ENCODE measurements at regions not wholly inside any gene's neighbourhood (a gene's known extent, or its start where the extent isn't known, plus 50 kb on each side); places are given as distances from the start of the nearest gene placed in this dataset.

- Mint-ChIP-seq H3K27me3 (no peaks in the 10 kb centered on the region), H3K4me1 (ENCODE audit: low read depth in 2 of 2) (no peaks in the 10 kb centered on the region), H3K4me3 (no peak overlapping the region), H3K36me3 (no peaks in the 10 kb centered on the region), H3K9me3 (peaks cover 3% of the 10 kb centered on the region), H3K27ac (no peak overlapping the region)
- no peak for DNase-seq (ENCODE audit: low spot score)
- no peak for ATAC-seq
These were observed 100.5 kb upstream of the ESRRG start for GRCh38 chr1:216823731-216824130.

DNA sequence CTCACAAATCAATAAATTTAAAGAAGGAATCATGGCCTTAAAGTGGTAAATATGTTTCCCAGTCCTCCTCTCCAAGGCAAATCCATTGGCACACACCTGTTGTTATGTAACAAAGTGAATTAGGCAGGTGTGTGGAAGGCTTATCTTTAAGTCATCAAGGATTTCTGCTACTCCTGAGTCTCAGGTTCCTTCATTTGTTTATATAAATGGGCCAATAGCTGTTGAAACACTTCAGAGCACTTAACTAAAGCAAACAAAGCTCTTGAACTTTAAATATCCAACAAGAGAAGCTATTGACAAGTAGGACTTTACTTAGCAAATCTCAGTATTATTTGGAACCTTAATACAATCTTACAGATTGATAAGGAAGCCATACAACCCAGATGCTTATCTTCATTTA, 99.3 kb upstream of the ESRRG start:
- Mint-ChIP-seq H3K4me1 (ENCODE audit: low read depth in 2 of 2) (no peaks in the 10 kb centered on the region), H3K27me3 (no peaks in the 10 kb centered on the region), H3K36me3 (no peaks in the 10 kb centered on the region), H3K4me3 (no peak overlapping the region), H3K9me3 (peaks cover 4% of the 10 kb centered on the region), H3K27ac (no peak overlapping the region)
- DNase-seq (ENCODE audit: low spot score) (no peak), ATAC-seq (no peak)

- ATAC-seq (no peak), DNase-seq (ENCODE audit: low spot score) (no peak)
- Mint-ChIP-seq H3K4me1 (ENCODE audit: low read depth in 2 of 2) (no peaks in the 10 kb centered on the region), H3K9me3 (peaks cover 4% of the 10 kb centered on the region), H3K27ac (no peak overlapping the region), H3K27me3 (no peaks in the 10 kb centered on the region), H3K4me3 (no peak overlapping the region), H3K36me3 (no peaks in the 10 kb centered on the region)
These were observed 97.1 kb upstream of the ESRRG start for GRCh38 chr1:216820345-216820744.

- no peak for ATAC-seq
These were observed 95.1 kb upstream of the ESRRG start for GRCh38 chr1:216818284-216818683.

GRCh38 chr1:216815260-216816131, 92.3 kb upstream of the ESRRG start:
- DNase-seq (ENCODE audit: low spot score) (no peak), ATAC-seq (no peak)
- Mint-ChIP-seq H3K36me3 (no peaks in the 10 kb centered on the region), H3K9me3 (peaks cover 7% of the 10 kb centered on the region), H3K27me3 (no peaks in the 10 kb centered on the region), H3K27ac (no peak overlapping the region), H3K4me1 (ENCODE audit: low read depth in 2 of 2) (no peaks in the 10 kb centered on the region), H3K4me3 (no peak overlapping the region)

More at GRCh38 chr1:216818284-216818683, 95.1 kb upstream of the ESRRG start:
- DNase-seq (ENCODE audit: low spot score), result no peak
- Mint-ChIP-seq H3K9me3 (peaks cover 4% of the 10 kb centered on the region), H3K27me3 (no peaks in the 10 kb centered on the region), H3K36me3 (no peaks in the 10 kb centered on the region), H3K4me3 (no peak overlapping the region), H3K4me1 (ENCODE audit: low read depth in 2 of 2) (no peaks in the 10 kb centered on the region), H3K27ac (no peak overlapping the region)

DNA sequence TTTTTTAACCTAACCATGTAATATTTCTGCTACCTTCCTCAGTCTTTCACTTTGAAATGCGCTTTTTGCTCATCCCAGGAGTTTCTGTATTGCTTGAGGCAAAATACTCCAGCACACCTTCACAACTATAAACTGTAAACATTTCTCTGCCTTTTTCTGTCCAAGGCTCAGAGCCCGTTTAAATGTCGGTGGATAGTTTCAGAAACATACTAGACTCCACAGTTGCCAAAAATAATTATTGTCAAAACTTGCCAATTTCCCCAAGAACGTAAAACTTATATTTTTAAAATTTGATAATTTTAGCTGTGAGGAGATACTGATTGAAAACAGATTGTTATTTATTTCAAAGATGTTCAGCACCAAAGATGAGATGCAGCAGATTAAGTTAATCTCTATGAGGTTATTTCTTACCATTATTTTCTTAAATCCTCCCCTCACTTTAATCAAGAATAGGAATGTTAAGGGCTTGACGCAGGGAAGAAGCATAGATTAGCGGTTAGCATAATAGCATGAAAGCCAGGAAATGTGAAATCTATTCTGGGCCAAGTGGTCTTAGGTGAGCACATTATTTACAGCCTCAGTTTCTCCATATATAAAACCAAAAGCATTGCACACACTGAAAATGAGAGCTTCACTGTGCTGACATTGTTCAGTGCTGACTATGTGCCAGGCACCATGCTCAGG, 91.5 kb upstream of the ESRRG start:
- DNase-seq (ENCODE audit: low spot score) (no peak), ATAC-seq (no peak)
- Mint-ChIP-seq H3K9me3 (peaks cover 11% of the 10 kb centered on the region), H3K4me1 (ENCODE audit: low read depth in 2 of 2) (no peaks in the 10 kb centered on the region), H3K27ac (no peak overlapping the region), H3K36me3 (no peaks in the 10 kb centered on the region), H3K27me3 (no peaks in the 10 kb centered on the region), H3K4me3 (no peak overlapping the region)

DNA sequence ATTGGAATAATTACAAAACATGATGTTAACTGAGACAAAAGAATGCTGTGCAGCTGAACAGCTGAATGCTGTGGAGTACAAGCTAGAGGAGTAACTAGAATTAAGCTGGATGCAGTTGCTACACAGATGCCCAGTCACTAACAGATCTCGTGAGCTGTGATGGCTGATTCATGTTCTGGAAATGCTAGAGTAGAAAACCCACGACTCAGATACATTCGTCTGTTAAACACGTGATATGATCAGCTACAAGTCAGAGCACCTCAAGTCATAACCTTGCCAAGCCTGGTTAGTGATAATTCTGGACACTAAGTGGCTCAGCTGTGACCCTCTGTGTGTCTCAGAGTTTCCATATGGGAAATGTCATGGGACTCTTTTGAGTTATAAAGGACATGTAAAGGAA, 89.7 kb upstream of the ESRRG start:
- Mint-ChIP-seq H3K27ac (no peak overlapping the region), H3K9me3 (peaks cover 9% of the 10 kb centered on the region), H3K4me1 (ENCODE audit: low read depth in 2 of 2) (no peaks in the 10 kb centered on the region), H3K27me3 (no peaks in the 10 kb centered on the region), H3K4me3 (no peak overlapping the region), H3K36me3 (no peaks in the 10 kb centered on the region)
- no peak for DNase-seq (ENCODE audit: low spot score)
- ATAC-seq, result no peak

GRCh38 chr1:216809649-216810048, 86.4 kb upstream of the ESRRG start:
- ATAC-seq, result no peak
- DNase-seq (ENCODE audit: low spot score), result no peak
- no peaks in the 10 kb centered on the region for H3K4me1 Mint-ChIP-seq (ENCODE audit: low read depth in 2 of 2)

DNA sequence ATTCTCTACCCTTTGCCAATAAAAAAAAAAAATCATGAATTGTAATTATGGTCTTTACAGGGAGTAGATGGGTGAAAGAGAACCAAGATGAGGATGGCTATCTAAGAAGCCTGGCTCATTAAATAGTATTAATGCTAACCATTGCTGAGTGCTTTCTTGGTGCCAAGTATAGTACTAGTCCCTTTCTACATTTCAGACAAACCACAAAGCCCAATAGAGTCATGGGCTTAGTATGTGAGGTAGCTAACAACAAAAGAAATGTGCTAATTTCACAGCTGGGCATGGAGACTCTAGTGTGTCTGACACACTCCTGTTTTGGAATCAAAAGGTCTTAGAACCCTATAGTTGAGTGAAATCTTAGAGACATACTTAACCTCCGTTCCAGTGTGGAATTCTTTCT, 84.5 kb upstream of the ESRRG start:
- Mint-ChIP-seq H3K4me3 (no peak overlapping the region), H3K27me3 (no peaks in the 10 kb centered on the region), H3K27ac (no peak overlapping the region), H3K9me3 (peaks cover 19% of the 10 kb centered on the region), H3K4me1 (ENCODE audit: low read depth in 2 of 2) (no peaks in the 10 kb centered on the region), H3K36me3 (no peaks in the 10 kb centered on the region)
- ATAC-seq, result no peak
- DNase-seq (ENCODE audit: low spot score), result no peak

More at GRCh38 chr1:216809649-216810048, 86.4 kb upstream of the ESRRG start:
- Mint-ChIP-seq H3K4me3 (no peak overlapping the region), H3K9me3 (peaks cover 13% of the 10 kb centered on the region), H3K27ac (no peak overlapping the region), H3K36me3 (no peaks in the 10 kb centered on the region), H3K27me3 (no peaks in the 10 kb centered on the region)

DNA sequence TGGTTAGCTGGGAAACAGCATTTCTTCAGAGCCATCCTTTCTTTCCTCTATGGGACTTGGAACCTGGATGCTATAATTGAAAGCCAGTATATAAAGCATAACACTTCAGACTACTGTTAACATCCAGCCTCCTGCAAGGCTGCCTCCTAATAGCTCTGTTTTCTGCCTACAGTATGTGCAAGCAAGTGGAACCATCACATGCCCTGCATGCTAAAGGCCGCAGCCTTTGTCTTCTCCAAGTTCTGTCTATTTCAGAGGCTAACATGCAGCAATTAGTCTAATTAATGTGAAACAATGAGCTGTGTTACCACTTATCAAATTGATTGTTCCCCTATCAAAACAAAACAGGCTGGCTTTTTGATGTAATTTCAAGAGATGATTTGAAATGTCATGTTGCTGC, 82.7 kb upstream of the ESRRG start:
- H3K27me3 Mint-ChIP-seq, result no peaks in the 10 kb centered on the region
- ATAC-seq (no peak), DNase-seq (ENCODE audit: low spot score) (no peak)
- H3K9me3 Mint-ChIP-seq, result peaks cover 16% of the 10 kb centered on the region
- H3K36me3 Mint-ChIP-seq, result no peaks in the 10 kb centered on the region
- H3K27ac Mint-ChIP-seq, result no peak overlapping the region
- no peaks in the 10 kb centered on the region for H3K4me1 Mint-ChIP-seq (ENCODE audit: low read depth in 2 of 2)
- no peak overlapping the region for H3K4me3 Mint-ChIP-seq

GRCh38 chr1:216805233-216805632, 82.0 kb upstream of the ESRRG start:
- Mint-ChIP-seq H3K9me3 (peaks cover 15% of the 10 kb centered on the region), H3K4me1 (ENCODE audit: low read depth in 2 of 2) (no peaks in the 10 kb centered on the region), H3K27ac (no peak overlapping the region), H3K4me3 (no peak overlapping the region), H3K36me3 (no peaks in the 10 kb centered on the region), H3K27me3 (no peaks in the 10 kb centered on the region)
- ATAC-seq, result no peak
- DNase-seq (ENCODE audit: low spot score), result no peak

- ATAC-seq, result no peak
- peaks cover 15% of the 10 kb centered on the region for H3K9me3 Mint-ChIP-seq
These were observed 80.9 kb upstream of the ESRRG start for GRCh38 chr1:216804111-216804510.

DNA sequence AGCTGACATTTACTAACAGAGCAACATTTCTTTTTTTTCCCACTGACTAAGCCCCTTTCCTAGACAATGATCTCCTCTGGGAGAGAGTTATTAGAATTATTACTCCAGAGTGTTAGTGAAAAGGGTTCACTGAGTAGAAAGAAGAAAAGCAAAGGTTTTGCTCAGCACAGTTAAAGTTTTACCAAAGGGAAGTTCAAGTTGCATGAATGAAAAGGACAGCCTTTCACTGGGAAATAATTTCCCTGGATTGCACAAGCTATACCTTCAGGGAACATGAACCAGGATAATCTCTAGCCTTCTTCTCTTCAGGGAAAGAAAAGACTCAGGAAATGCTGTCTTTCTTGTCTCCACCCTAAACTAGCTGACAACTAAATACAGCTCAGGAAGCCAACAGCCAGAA, 71.4 kb upstream of the ESRRG start:
- Mint-ChIP-seq H3K9me3 (peaks cover 18% of the 10 kb centered on the region), H3K27me3 (no peaks in the 10 kb centered on the region), H3K4me3 (no peak overlapping the region), H3K4me1 (ENCODE audit: low read depth in 2 of 2) (no peaks in the 10 kb centered on the region), H3K27ac (no peak overlapping the region), H3K36me3 (no peaks in the 10 kb centered on the region)
- DNase-seq (ENCODE audit: low spot score) (no peak), ATAC-seq (no peak)

More at GRCh38 chr1:216804111-216804510, 80.9 kb upstream of the ESRRG start:
- H3K4me3 Mint-ChIP-seq, result no peak overlapping the region
- no peaks in the 10 kb centered on the region for H3K27me3 Mint-ChIP-seq
- H3K27ac Mint-ChIP-seq, result no peak overlapping the region
- no peaks in the 10 kb centered on the region for H3K36me3 Mint-ChIP-seq
- no peak for DNase-seq (ENCODE audit: low spot score)
- H3K4me1 Mint-ChIP-seq (ENCODE audit: low read depth in 2 of 2), result no peaks in the 10 kb centered on the region

GRCh38 chr1:216793973-216794372, 70.7 kb upstream of the ESRRG start:
- peaks cover 12% of the 10 kb centered on the region for H3K9me3 Mint-ChIP-seq
- H3K36me3 Mint-ChIP-seq, result no peaks in the 10 kb centered on the region
- H3K4me1 Mint-ChIP-seq (ENCODE audit: low read depth in 2 of 2), result no peaks in the 10 kb centered on the region
- no peaks in the 10 kb centered on the region for H3K27me3 Mint-ChIP-seq
- ATAC-seq, result no peak
- no peak overlapping the region for H3K27ac Mint-ChIP-seq
- no peak overlapping the region for H3K4me3 Mint-ChIP-seq
- no peak for DNase-seq (ENCODE audit: low spot score)

Data from natural killer cell treated with Interleukin-12 subunit alpha and Interleukin-12 subunit beta and Interleukin-15 and Interleukin-18, amount 100 ng/mL, for 72 hours (primary cell).